Left ventricle myocardium inferior (tissue), 1 donor: ENCODE measurements at regions not wholly inside any gene's neighbourhood (a gene's known extent, or its start where the extent isn't known, plus 50 kb on each side); places are given as distances from the start of the nearest gene placed in this dataset.
"Not testable (repeated sequence)": the region's sequence is repeated elsewhere in the genome, so short reads cannot be mapped to it uniquely, and the experiment has no call there.

Source experiments
- DNase-seq: peaks from one replicate; pipeline ENCODE4 v3.0.0-alpha.2; 2020
- H3K27ac ChIP-seq: fragments of 200-600 bp; replicated peaks from 2 replicates; pipeline ENCODE4 v1.8.0; 2021
- H3K27me3 ChIP-seq: fragments of 200-600 bp; 2 replicates; pipeline ENCODE4 v1.8.0; 2021; ENCODE audit warnings: low read depth
- H3K36me3 ChIP-seq: fragments of 200-600 bp; 2 replicates; pipeline ENCODE4 v1.8.0; 2021
- H3K4me1 ChIP-seq: fragments of 200-600 bp; 2 replicates; pipeline ENCODE4 v1.8.0; 2021
- H3K4me3 ChIP-seq: fragments of 200-600 bp; 2 replicates; pipeline ENCODE4 v1.8.0; 2021; ENCODE audit warnings: mild to moderate bottlenecking, moderate library complexity
- H3K9me3 ChIP-seq: fragments of 200-600 bp; replicated peaks from 2 replicates; pipeline ENCODE4 v1.8.0; 2021
- CTCF ChIP-seq: fragments of 200-600 bp; IDR thresholded peaks from 2 replicates; pipeline ENCODE4 v1.8.0; 2021; ENCODE audit warnings: antibody characterized with exemption, mild to moderate bottlenecking, borderline replicate concordance
- intact Hi-C: fragments of 100-400 bp; cut with micrococcal nuclease; formaldehyde crosslinking; loops from one replicate; pipeline ENCODE4 v1.11.0; 2022
- donor health status: DM: no; HTN: yes; CAD: no; lungs with severe emphysema.

- Histone ChIP-seq H3K9me3 (no peaks in the 10 kb centered on the region), H3K36me3 (no peaks in the 10 kb centered on the region), H3K4me3 (no peak overlapping the region), H3K27me3 (peaks cover 9% of the 10 kb centered on the region), H3K4me1 (no peaks in the 10 kb centered on the region), H3K27ac (no peak overlapping the region)
- TF ChIP-seq CTCF = no peak
- intact Hi-C loops = no loop called here
- no peak for DNase-seq
Measured at GRCh38 chr11:34805937-34806336, 110.2 kb downstream of the APIP start.

GRCh38 chr11:34799848-34800247 lies 116.3 kb downstream of the APIP start:
- Histone ChIP-seq H3K36me3 (no peaks in the 10 kb centered on the region), H3K27me3 (no peaks in the 10 kb centered on the region), H3K9me3 (no peaks in the 10 kb centered on the region), H3K27ac (no peak overlapping the region), H3K4me1 (no peaks in the 10 kb centered on the region), H3K4me3 (no peak overlapping the region)
- DNase-seq = no peak
- intact Hi-C loops = no loop called here
- no peak for TF ChIP-seq CTCF

GRCh38 chr11:34798985-34799384 lies 117.2 kb downstream of the APIP start:
- H3K4me1 ChIP-seq = no peaks in the 10 kb centered on the region
- H3K9me3 ChIP-seq = no peaks in the 10 kb centered on the region
- no peak for DNase-seq
- no peak for TF ChIP-seq CTCF
- H3K36me3 ChIP-seq = no peaks in the 10 kb centered on the region
- H3K4me3 ChIP-seq = no peak overlapping the region
- no peak overlapping the region for H3K27ac ChIP-seq
- no peaks in the 10 kb centered on the region for H3K27me3 ChIP-seq
- intact Hi-C loops = no loop called here

- H3K4me3 ChIP-seq, H3K27ac ChIP-seq, H3K9me3 ChIP-seq, H3K4me1 ChIP-seq, DNase-seq, H3K36me3 ChIP-seq, intact Hi-C loops, H3K27me3 ChIP-seq: not testable (repeated sequence)
Measured at GRCh38 chr11:34797497-34797896, 118.7 kb downstream of the APIP start.

GRCh38 chr11:34795641-34796040 lies 120.5 kb downstream of the APIP start:
- intact Hi-C loops = no loop called here
- Histone ChIP-seq H3K27me3 (no peaks in the 10 kb centered on the region), H3K9me3 (no peaks in the 10 kb centered on the region), H3K4me3 (no peak overlapping the region), H3K36me3 (no peaks in the 10 kb centered on the region), H3K4me1 (peaks cover 9% of the 10 kb centered on the region), H3K27ac (no peak overlapping the region)
- no peak for DNase-seq
- no peak for TF ChIP-seq CTCF

GRCh38 chr11:34794696-34795095 lies 121.5 kb downstream of the APIP start:
- TF ChIP-seq CTCF = no peak
- no peak overlapping the region for H3K27ac ChIP-seq
- H3K9me3 ChIP-seq = no peaks in the 10 kb centered on the region
- no peak overlapping the region for H3K4me3 ChIP-seq
- peaks cover 9% of the 10 kb centered on the region for H3K4me1 ChIP-seq
- H3K36me3 ChIP-seq = no peaks in the 10 kb centered on the region
- no peaks in the 10 kb centered on the region for H3K27me3 ChIP-seq
- DNase-seq = no peak
- intact Hi-C loops = no loop called here
